ENCODE measurements at regions not wholly inside any gene's neighbourhood (a gene's known extent, or its start where the extent isn't known, plus 50 kb on each side); places are given as distances from the start of the nearest gene placed in this dataset.

- TF ChIP-seq CTCF (conservative IDR thresholded peaks at IDR 0.05; ENCODE audit: low read depth, low read length) (no peak), EZH2 (IDR thresholded peaks at IDR 0.05; ENCODE audit: borderline replicate concordance, low read depth, low read length, poor library complexity, severe bottlenecking) (no peak)
- H3K4me1 ChIP-seq (ENCODE audit: insufficient read depth, low read length, poor library complexity, severe bottlenecking) = no peaks in the 10 kb centered on the region
- H3K27me3 ChIP-seq (replicated peaks; ENCODE audit: insufficient read depth, low read depth, low read length, poor library complexity) = no peaks in the 10 kb centered on the region
- DNase-seq (ENCODE audit: low spot score) = no peak
- no peak overlapping the region for H3K4me3 ChIP-seq (ENCODE audit: low read depth, low read length, poor library complexity, severe bottlenecking)
- H3K36me3 ChIP-seq (ENCODE audit: insufficient read depth, low read length, poor library complexity, severe bottlenecking) = no peaks in the 10 kb centered on the region
- H3K27ac ChIP-seq (ENCODE audit: low read depth, low read length, poor library complexity, severe bottlenecking) = no peak overlapping the region
- H3K9me3 ChIP-seq (ENCODE audit: low read depth, low read length, poor library complexity, severe bottlenecking) = no peaks in the 10 kb centered on the region
- intact Hi-C loops (cut with micrococcal nuclease; ENCODE audit: unreplicated experiment) = no loop called here
- no TSS peak for BruUV-seq (replicated peaks)
- CTCF ChIA-PET = no interaction called here
- POLR2A ChIA-PET (ENCODE audit: low non-redundant PET) = no interaction called here
These were observed 755.9 kb upstream of the ADGRL4 start for GRCh38 chr1:79762461-79762860.

- no peak for TF ChIP-seq EZH2 (IDR thresholded peaks at IDR 0.05; ENCODE audit: borderline replicate concordance, low read depth, low read length, poor library complexity, severe bottlenecking)
- TF ChIP-seq CTCF (conservative IDR thresholded peaks at IDR 0.05; ENCODE audit: low read depth, low read length) = no peak
- ChIA-PET POLR2A (ENCODE audit: low non-redundant PET) (no interaction called here), CTCF (no interaction called here)
- no peak for DNase-seq (ENCODE audit: low spot score)
- Histone ChIP-seq H3K27ac (ENCODE audit: low read depth, low read length, poor library complexity, severe bottlenecking) (no peak overlapping the region), H3K4me3 (ENCODE audit: low read depth, low read length, poor library complexity, severe bottlenecking) (no peak overlapping the region), H3K27me3 (replicated peaks; ENCODE audit: insufficient read depth, low read depth, low read length, poor library complexity) (no peaks in the 10 kb centered on the region), H3K4me1 (ENCODE audit: insufficient read depth, low read length, poor library complexity, severe bottlenecking) (no peaks in the 10 kb centered on the region), H3K36me3 (ENCODE audit: insufficient read depth, low read length, poor library complexity, severe bottlenecking) (no peaks in the 10 kb centered on the region), H3K9me3 (ENCODE audit: low read depth, low read length, poor library complexity, severe bottlenecking) (no peaks in the 10 kb centered on the region)
- intact Hi-C loops (cut with micrococcal nuclease; ENCODE audit: unreplicated experiment) = no loop called here
- BruUV-seq (replicated peaks) = no TSS peak
These were observed 754.0 kb upstream of the ADGRL4 start for GRCh38 chr1:79760531-79760930.

- DNase-seq (ENCODE audit: low spot score) = no peak
- Histone ChIP-seq H3K36me3 (ENCODE audit: insufficient read depth, low read length, poor library complexity, severe bottlenecking) (no peaks in the 10 kb centered on the region), H3K9me3 (ENCODE audit: low read depth, low read length, poor library complexity, severe bottlenecking) (no peaks in the 10 kb centered on the region), H3K4me1 (ENCODE audit: insufficient read depth, low read length, poor library complexity, severe bottlenecking) (no peaks in the 10 kb centered on the region), H3K4me3 (ENCODE audit: low read depth, low read length, poor library complexity, severe bottlenecking) (no peak overlapping the region), H3K27me3 (replicated peaks; ENCODE audit: insufficient read depth, low read depth, low read length, poor library complexity) (no peaks in the 10 kb centered on the region), H3K27ac (ENCODE audit: low read depth, low read length, poor library complexity, severe bottlenecking) (no peak overlapping the region)
- ChIA-PET CTCF (no interaction called here), POLR2A (ENCODE audit: low non-redundant PET) (no interaction called here)
- intact Hi-C loops (cut with micrococcal nuclease; ENCODE audit: unreplicated experiment) = no loop called here
- BruUV-seq (replicated peaks) = no TSS peak
- TF ChIP-seq CTCF (conservative IDR thresholded peaks at IDR 0.05; ENCODE audit: low read depth, low read length) (no peak), EZH2 (IDR thresholded peaks at IDR 0.05; ENCODE audit: borderline replicate concordance, low read depth, low read length, poor library complexity, severe bottlenecking) (no peak)
These were observed 743.1 kb upstream of the ADGRL4 start for GRCh38 chr1:79749607-79750006.

Data from A673 (cell line).